PFSK-1 (cell line): ENCODE measurements at regions not wholly inside any gene's neighbourhood (a gene's known extent, or its start where the extent isn't known, plus 50 kb on each side); places are given as distances from the start of the nearest gene placed in this dataset.

Experiments
- FOXP2 ChIP-seq: optimal IDR thresholded peaks from 2 replicates; pipeline ENCODE3; 2011; ENCODE audit warnings: borderline replicate concordance, control low read depth, inconsistent platforms; ENCODE audit not compliant: insufficient read depth; ENCODE audit errors: extremely low read length, extremely low read depth
- POLR2AphosphoS5 ChIP-seq: IDR thresholded peaks from 2 replicates; pipeline ENCODE4 v1.6.1; 2012; ENCODE audit warnings: low read depth, mild to moderate bottlenecking, control low read depth, low read length, moderate library complexity
- REST ChIP-seq, 2 experiments: IDR thresholded peaks; 2 replicates each; pipeline versions ENCODE4 v1.6.1 to v1.8.0; 2011 to 2012; ENCODE audit warnings: low read depth in 2 of 2, low read length in 2 of 2, control low read depth in 1 of 2, inconsistent platforms in 1 of 2, mild to moderate bottlenecking in 1 of 2, moderate library complexity in 1 of 2; ENCODE audit not compliant: insufficient read depth in 1 of 2
- SIN3A ChIP-seq: IDR thresholded peaks from 2 replicates; pipeline ENCODE4 v1.6.1; 2012; ENCODE audit warnings: mild to moderate bottlenecking, low read length, moderate library complexity, borderline replicate concordance; ENCODE audit not compliant: insufficient read depth
- TAF1 ChIP-seq: IDR thresholded peaks from 2 replicates; pipeline ENCODE4 v1.6.1; 2012; ENCODE audit warnings: low read length, control low read depth, borderline replicate concordance; ENCODE audit not compliant: insufficient read depth

GRCh38 chr2:17331636-17332035 lies 186.6 kb downstream of the RAD51AP2 start:
- TF ChIP-seq POLR2AphosphoS5, result no peak
- TF ChIP-seq REST (IDR thresholded peaks at IDR 0.05; ENCODE audit: insufficient read depth in 1 of 2, low read depth in 2 of 2, low read length in 2 of 2), result no peak
- TF ChIP-seq TAF1, result no peak
- no peak for TF ChIP-seq SIN3A
- TF ChIP-seq FOXP2, result no peak
